ENCODE measurements at regions not wholly inside any gene's neighbourhood (a gene's known extent, or its start where the extent isn't known, plus 50 kb on each side); places are given as distances from the start of the nearest gene placed in this dataset.
"Not testable (repeated sequence)": the region's sequence is repeated elsewhere in the genome, so short reads cannot be mapped to it uniquely, and the experiment has no call there.

DNA sequence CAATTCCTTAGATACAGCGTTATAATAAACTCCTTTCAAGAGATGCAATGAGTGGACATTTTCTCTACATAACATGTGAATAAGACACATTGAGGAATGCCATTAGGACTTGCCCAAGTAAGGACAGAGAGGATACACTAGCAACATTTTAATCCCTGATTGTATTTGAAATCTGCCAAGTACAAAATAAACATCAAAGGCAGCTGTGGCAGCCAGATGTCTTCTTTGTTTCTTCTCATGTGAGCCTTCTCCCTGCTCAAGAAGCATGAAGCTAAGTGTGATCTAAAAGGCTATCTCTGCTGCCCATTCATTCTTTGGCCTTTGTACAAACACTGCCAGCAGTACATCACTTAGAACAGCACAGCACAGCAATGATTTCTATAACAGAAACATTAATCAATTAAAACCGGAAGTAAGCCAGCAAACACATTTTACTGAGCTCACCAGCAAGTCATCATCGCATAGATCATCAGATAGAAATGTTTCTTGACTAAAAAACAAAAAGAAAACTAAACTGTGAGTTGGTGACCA lies 364.0 kb downstream of the CNTN6 start:
- intact Hi-C loops (cut with micrococcal nuclease), result no loop called here
- no peak for DNase-seq
- Mint-ChIP-seq H3K4me3 (no peak overlapping the region), H3K27ac (no peak overlapping the region), H3K36me3 (no peaks in the 10 kb centered on the region), H3K27me3 (no peaks in the 10 kb centered on the region), H3K4me1 (no peaks in the 10 kb centered on the region), H3K9me3 (peaks cover 0 to 17% (median 2%) of the 10 kb centered on the region in 8 donors)
- H3K4me3 ChIP-seq (ENCODE audit: low read length in 2 of 2), result no peak overlapping the region
- H3K4me1 ChIP-seq (ENCODE audit: insufficient read depth, low read length), result no peaks in the 10 kb centered on the region
- no peak overlapping the region for H3K27ac ChIP-seq (ENCODE audit: low read depth, low read length)
- ChIA-PET CTCF (ENCODE audit: partially characterized antibody) (no interaction called here), POLR2A (ENCODE audit: partially characterized antibody) (no interaction called here)
- no peaks in the 10 kb centered on the region for H3K36me3 ChIP-seq (ENCODE audit: insufficient read depth, low read length)
- H3K9me3 ChIP-seq (ENCODE audit: control insufficient read depth in 1 of 2, low read length in 2 of 2), result no peaks in the 10 kb centered on the region
- no peaks in the 10 kb centered on the region for H3K27me3 ChIP-seq (ENCODE audit: insufficient read depth, low read length)

DNA sequence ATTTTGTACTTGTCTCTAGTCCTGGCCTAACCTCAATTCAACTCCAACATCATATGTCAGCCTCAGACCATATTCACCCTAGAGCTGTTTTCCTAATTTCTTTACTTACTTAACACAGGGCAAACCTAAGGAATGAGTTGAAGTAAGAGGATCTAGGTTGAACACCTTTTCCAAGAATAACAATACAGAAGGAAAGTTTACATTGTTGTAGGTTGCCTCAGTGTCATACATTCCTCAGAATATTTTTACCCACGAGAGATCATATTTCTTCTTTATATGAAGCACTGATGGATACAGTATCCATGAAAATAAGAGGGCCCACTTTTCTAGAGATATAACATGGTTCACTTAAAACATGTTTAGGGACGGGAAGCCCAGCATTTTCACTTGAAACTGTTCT lies 369.5 kb downstream of the CNTN6 start:
- H3K4me3 Mint-ChIP-seq, result no peak overlapping the region
- H3K27ac Mint-ChIP-seq, result no peak overlapping the region
- H3K27me3 ChIP-seq (ENCODE audit: insufficient read depth, low read length), result no peaks in the 10 kb centered on the region
- H3K4me1 Mint-ChIP-seq, result no peaks in the 10 kb centered on the region
- H3K27ac ChIP-seq (ENCODE audit: low read depth, low read length), result no peak overlapping the region
- H3K27me3 Mint-ChIP-seq, result no peaks in the 10 kb centered on the region
- peaks cover 0 to 16% (median 3%) of the 10 kb centered on the region in 8 donors for H3K9me3 Mint-ChIP-seq
- no peaks in the 10 kb centered on the region for H3K9me3 ChIP-seq (ENCODE audit: control insufficient read depth in 1 of 2, low read length in 2 of 2)
- no peaks in the 10 kb centered on the region for H3K36me3 Mint-ChIP-seq
- intact Hi-C loops (cut with micrococcal nuclease), result no loop called here
- H3K36me3 ChIP-seq (ENCODE audit: insufficient read depth, low read length), result no peaks in the 10 kb centered on the region
- ChIA-PET CTCF (ENCODE audit: partially characterized antibody) (no interaction called here), POLR2A (ENCODE audit: partially characterized antibody) (no interaction called here)
- no peak for DNase-seq
- no peaks in the 10 kb centered on the region for H3K4me1 ChIP-seq (ENCODE audit: insufficient read depth, low read length)
- H3K4me3 ChIP-seq (ENCODE audit: low read length in 2 of 2), result no peak overlapping the region

DNA sequence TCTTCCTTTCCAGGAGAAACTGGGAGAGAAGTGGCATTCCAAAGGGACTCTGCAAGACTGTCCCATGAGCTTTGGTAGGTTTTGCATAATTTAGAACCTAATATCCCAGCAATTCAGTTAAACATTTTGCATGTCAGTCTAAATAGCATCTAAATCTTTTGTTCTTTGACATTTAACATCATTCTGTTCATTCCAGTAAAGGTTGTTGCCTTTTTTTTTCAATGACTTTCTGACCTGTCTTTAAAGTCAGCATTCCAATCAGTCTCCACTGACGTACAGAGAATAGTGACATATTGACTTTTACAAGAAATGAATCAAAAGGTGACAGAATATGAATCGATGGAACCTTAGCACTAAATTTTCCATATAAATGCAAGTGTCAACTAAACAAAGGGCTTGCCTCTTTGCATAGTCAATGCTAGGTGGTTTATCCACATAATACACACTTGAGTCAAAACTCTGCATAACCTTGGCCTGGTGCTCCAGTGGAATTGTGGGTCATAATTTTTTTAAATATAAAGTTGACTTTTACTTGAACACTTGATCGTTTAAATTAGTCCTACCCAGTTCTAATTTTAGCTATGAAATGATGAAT lies 370.1 kb downstream of the CNTN6 start:
- no peaks in the 10 kb centered on the region for H3K4me1 Mint-ChIP-seq
- H3K27ac ChIP-seq (ENCODE audit: low read depth, low read length), result no peak overlapping the region
- peaks cover 0 to 16% (median 3%) of the 10 kb centered on the region in 8 donors for H3K9me3 Mint-ChIP-seq
- no peaks in the 10 kb centered on the region for H3K27me3 Mint-ChIP-seq
- intact Hi-C loops (cut with micrococcal nuclease), result no loop called here
- no peak overlapping the region for H3K4me3 Mint-ChIP-seq
- no peaks in the 10 kb centered on the region for H3K36me3 ChIP-seq (ENCODE audit: insufficient read depth, low read length)
- no peaks in the 10 kb centered on the region for H3K9me3 ChIP-seq (ENCODE audit: control insufficient read depth in 1 of 2, low read length in 2 of 2)
- no peaks in the 10 kb centered on the region for H3K27me3 ChIP-seq (ENCODE audit: insufficient read depth, low read length)
- ChIA-PET CTCF (ENCODE audit: partially characterized antibody) (no interaction called here), POLR2A (ENCODE audit: partially characterized antibody) (no interaction called here)
- H3K4me3 ChIP-seq (ENCODE audit: low read length in 2 of 2), result no peak overlapping the region
- H3K27ac Mint-ChIP-seq, result no peak overlapping the region
- H3K36me3 Mint-ChIP-seq, result no peaks in the 10 kb centered on the region
- H3K4me1 ChIP-seq (ENCODE audit: insufficient read depth, low read length), result no peaks in the 10 kb centered on the region
- DNase-seq, result no peak

DNA sequence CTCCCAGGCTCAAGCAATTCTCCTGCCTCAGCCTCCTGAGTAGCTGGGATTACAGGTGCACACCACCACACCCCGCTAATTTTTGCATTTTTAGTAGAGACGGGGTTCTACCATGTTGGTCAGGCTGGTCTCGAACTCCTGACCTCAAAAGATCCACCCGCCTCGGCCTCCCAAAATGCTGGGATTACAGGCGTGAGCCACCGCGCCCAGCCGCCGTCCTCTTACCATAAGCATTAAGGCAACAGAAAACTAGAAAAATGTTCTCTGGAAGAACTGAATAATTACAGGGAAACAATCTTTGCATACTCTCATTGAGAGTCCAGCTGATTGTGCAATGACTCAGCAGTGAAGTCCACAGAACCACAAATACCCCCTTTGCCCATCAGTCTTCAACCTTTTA lies 372.3 kb downstream of the CNTN6 start:
- H3K27ac ChIP-seq (ENCODE audit: low read depth, low read length); H3K4me3 Mint-ChIP-seq; H3K36me3 Mint-ChIP-seq; H3K36me3 ChIP-seq (ENCODE audit: insufficient read depth, low read length); H3K27ac Mint-ChIP-seq; H3K4me1 Mint-ChIP-seq; H3K9me3 ChIP-seq (ENCODE audit: control insufficient read depth in 1 of 2, low read length in 2 of 2); intact Hi-C loops (cut with micrococcal nuclease); H3K9me3 Mint-ChIP-seq; CTCF ChIA-PET (ENCODE audit: partially characterized antibody); H3K27me3 ChIP-seq (ENCODE audit: insufficient read depth, low read length); DNase-seq; H3K27me3 Mint-ChIP-seq; H3K4me1 ChIP-seq (ENCODE audit: insufficient read depth, low read length); H3K4me3 ChIP-seq (ENCODE audit: low read length in 2 of 2); POLR2A ChIA-PET (ENCODE audit: partially characterized antibody): not testable (repeated sequence)

DNA sequence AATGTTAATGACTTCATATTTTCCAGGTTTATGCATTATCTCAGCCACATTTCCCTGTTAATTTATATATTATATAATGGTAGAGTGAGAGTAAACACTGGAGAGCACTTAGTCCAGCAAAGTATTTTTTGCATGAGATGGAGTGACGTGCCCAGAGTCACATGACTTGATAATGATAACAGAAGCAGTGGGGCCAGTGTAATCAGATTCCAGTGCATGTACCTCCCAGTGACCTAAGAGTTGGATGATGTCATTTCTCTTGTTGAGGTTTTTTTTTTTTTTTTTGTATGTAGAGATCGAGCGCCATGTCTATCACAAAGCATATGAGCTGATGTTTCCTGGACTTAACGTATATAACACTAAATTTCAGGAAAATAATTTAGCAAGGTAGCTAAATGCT lies 375.3 kb downstream of the CNTN6 start:
- Mint-ChIP-seq H3K36me3 (no peaks in the 10 kb centered on the region), H3K9me3 (peaks cover 0 to 5% (median 1%) of the 10 kb centered on the region in 8 donors), H3K27ac (no peak overlapping the region), H3K4me3 (no peak overlapping the region), H3K27me3 (no peaks in the 10 kb centered on the region), H3K4me1 (no peaks in the 10 kb centered on the region)
- CTCF ChIA-PET (ENCODE audit: partially characterized antibody), result no interaction called here
- intact Hi-C loops (cut with micrococcal nuclease), result no loop called here
- DNase-seq, result no peak
- Histone ChIP-seq H3K9me3 (ENCODE audit: control insufficient read depth in 1 of 2, low read length in 2 of 2) (no peaks in the 10 kb centered on the region), H3K4me1 (ENCODE audit: insufficient read depth, low read length) (no peaks in the 10 kb centered on the region), H3K36me3 (ENCODE audit: insufficient read depth, low read length) (no peaks in the 10 kb centered on the region), H3K4me3 (ENCODE audit: low read length in 2 of 2) (no peak overlapping the region), H3K27me3 (ENCODE audit: insufficient read depth, low read length) (no peaks in the 10 kb centered on the region), H3K27ac (ENCODE audit: low read depth, low read length) (no peak overlapping the region)
- POLR2A ChIA-PET (ENCODE audit: partially characterized antibody), result no interaction called here

DNA sequence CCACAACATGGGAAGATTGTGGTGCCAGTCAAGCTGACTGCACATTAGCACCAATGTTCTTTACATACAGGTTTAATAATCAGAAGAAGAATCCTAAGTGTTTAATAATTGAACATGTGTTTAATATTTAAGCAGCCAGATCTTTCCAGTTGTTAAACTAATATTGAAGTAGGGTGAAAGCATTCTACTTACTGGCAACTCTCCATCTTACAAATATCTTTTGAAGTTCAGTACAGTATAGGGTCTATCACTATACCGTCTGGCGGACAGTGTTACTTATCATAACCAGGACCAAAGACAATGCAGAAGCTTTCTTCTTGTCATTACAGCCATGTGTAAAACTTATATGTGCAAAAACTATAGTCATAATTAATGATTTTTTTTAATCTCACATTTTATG lies 376.4 kb downstream of the CNTN6 start:
- Mint-ChIP-seq H3K9me3 (peaks cover 0 to 5% (median 2%) of the 10 kb centered on the region in 8 donors), H3K4me3 (no peak overlapping the region), H3K36me3 (no peaks in the 10 kb centered on the region), H3K27me3 (no peaks in the 10 kb centered on the region), H3K27ac (no peak overlapping the region), H3K4me1 (no peaks in the 10 kb centered on the region)
- DNase-seq, result no peak
- Histone ChIP-seq H3K4me1 (ENCODE audit: insufficient read depth, low read length) (no peaks in the 10 kb centered on the region), H3K36me3 (ENCODE audit: insufficient read depth, low read length) (no peaks in the 10 kb centered on the region), H3K27ac (ENCODE audit: low read depth, low read length) (no peak overlapping the region), H3K27me3 (ENCODE audit: insufficient read depth, low read length) (no peaks in the 10 kb centered on the region), H3K9me3 (ENCODE audit: control insufficient read depth in 1 of 2, low read length in 2 of 2) (no peaks in the 10 kb centered on the region), H3K4me3 (ENCODE audit: low read length in 2 of 2) (no peak overlapping the region)
- CTCF ChIA-PET (ENCODE audit: partially characterized antibody), result no interaction called here
- intact Hi-C loops (cut with micrococcal nuclease), result no loop called here
- POLR2A ChIA-PET (ENCODE audit: partially characterized antibody), result no interaction called here

DNA sequence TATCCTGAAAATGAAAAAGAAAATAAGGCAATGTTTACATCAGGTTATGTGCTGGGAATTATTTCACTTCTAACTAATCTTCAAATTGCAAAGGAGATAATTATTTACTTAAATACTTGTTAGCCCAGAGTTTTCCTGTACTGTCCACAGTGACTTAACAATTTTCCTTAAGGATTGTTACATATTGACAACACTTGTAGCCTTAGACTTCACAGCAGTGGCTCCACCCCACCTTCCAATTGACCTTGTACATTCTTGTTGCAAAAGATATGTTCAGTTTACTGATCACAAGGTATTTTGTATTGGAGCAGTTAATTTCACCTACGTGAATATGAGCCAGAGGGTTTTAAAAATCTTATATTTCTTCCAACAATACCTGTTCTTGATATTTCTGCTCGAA lies 376.9 kb downstream of the CNTN6 start:
- Histone ChIP-seq H3K4me3 (ENCODE audit: low read length in 2 of 2) (no peak overlapping the region), H3K4me1 (ENCODE audit: insufficient read depth, low read length) (no peaks in the 10 kb centered on the region), H3K27ac (ENCODE audit: low read depth, low read length) (no peak overlapping the region), H3K36me3 (ENCODE audit: insufficient read depth, low read length) (no peaks in the 10 kb centered on the region), H3K9me3 (ENCODE audit: control insufficient read depth in 1 of 2, low read length in 2 of 2) (no peaks in the 10 kb centered on the region), H3K27me3 (ENCODE audit: insufficient read depth, low read length) (no peaks in the 10 kb centered on the region)
- no peaks in the 10 kb centered on the region for H3K4me1 Mint-ChIP-seq
- CTCF ChIA-PET (ENCODE audit: partially characterized antibody), result no interaction called here
- H3K27me3 Mint-ChIP-seq, result no peaks in the 10 kb centered on the region
- no peak overlapping the region for H3K27ac Mint-ChIP-seq
- no peaks in the 10 kb centered on the region for H3K36me3 Mint-ChIP-seq
- no peak overlapping the region for H3K4me3 Mint-ChIP-seq
- no peak for DNase-seq
- peaks cover 0 to 5% (median under 1%) of the 10 kb centered on the region in 8 donors for H3K9me3 Mint-ChIP-seq
- POLR2A ChIA-PET (ENCODE audit: partially characterized antibody), result no interaction called here
- intact Hi-C loops (cut with micrococcal nuclease), result no loop called here

DNA sequence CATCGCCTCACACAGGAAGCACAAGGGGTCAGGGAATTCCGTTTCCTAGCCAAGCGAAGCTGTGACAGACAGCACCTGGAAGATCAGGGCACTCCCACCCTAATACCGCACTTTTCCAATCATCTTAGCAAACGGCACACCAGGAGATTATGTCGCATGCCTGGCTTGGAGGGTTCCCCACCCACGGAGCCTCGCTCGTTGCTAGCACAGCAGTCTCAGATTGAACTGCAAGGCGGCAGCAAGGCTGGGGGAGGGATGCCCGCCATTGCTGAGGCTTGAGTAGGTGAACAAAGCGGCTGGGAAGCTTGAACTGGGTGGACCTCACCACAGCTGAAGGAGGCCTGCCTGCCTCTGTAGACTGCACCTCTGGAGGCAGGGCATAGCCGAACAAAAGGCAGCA lies 384.8 kb downstream of the CNTN6 start:
- DNase-seq, result no peak
- CTCF ChIA-PET (ENCODE audit: partially characterized antibody), result no interaction called here

More for the DNA sequence above, 384.8 kb downstream of the CNTN6 start:
- H3K9me3 Mint-ChIP-seq, result peaks cover 2 to 25% (median 11%) of the 10 kb centered on the region in 8 donors
- H3K36me3 Mint-ChIP-seq, result no peaks in the 10 kb centered on the region
- no peaks in the 10 kb centered on the region for H3K27me3 Mint-ChIP-seq
- POLR2A ChIA-PET (ENCODE audit: partially characterized antibody), result no interaction called here
- Histone ChIP-seq H3K27ac (ENCODE audit: low read depth, low read length) (no peak overlapping the region), H3K27me3 (ENCODE audit: insufficient read depth, low read length) (no peaks in the 10 kb centered on the region), H3K36me3 (ENCODE audit: insufficient read depth, low read length) (no peaks in the 10 kb centered on the region), H3K9me3 (ENCODE audit: control insufficient read depth in 1 of 2, low read length in 2 of 2) (no peaks in the 10 kb centered on the region), H3K4me1 (ENCODE audit: insufficient read depth, low read length) (no peaks in the 10 kb centered on the region), H3K4me3 (ENCODE audit: low read length in 2 of 2) (no peak overlapping the region)
- H3K27ac Mint-ChIP-seq, result no peak overlapping the region
- no peaks in the 10 kb centered on the region for H3K4me1 Mint-ChIP-seq
- H3K4me3 Mint-ChIP-seq, result no peak overlapping the region
- intact Hi-C loops (cut with micrococcal nuclease), result no loop called here
